ENCODE measurements at regions not wholly inside any gene's neighbourhood (a gene's known extent, or its start where the extent isn't known, plus 50 kb on each side); places are given as distances from the start of the nearest gene placed in this dataset.
A peak's percentile ranks its signal among the peaks of the same experiment; 100 is the strongest.
"Not testable (repeated sequence)": the region's sequence is repeated elsewhere in the genome, so short reads cannot be mapped to it uniquely, and the experiment has no call there.

- DNase-seq: no peak
Measured at GRCh38 chr3:83251490-83251889, 1490.0 kb upstream of the GBE1 start.

GRCh38 chr3:83250613-83251012 is 1489.2 kb upstream of the GBE1 start:
- no peak for DNase-seq

GRCh38 chr3:83248454-83248853 is 1487.0 kb upstream of the GBE1 start:
- no peak for DNase-seq

GRCh38 chr3:83235180-83235814 is 1473.9 kb upstream of the GBE1 start:
- no peak for DNase-seq

GRCh38 chr3:83233715-83234114 is 1472.3 kb upstream of the GBE1 start:
- no peak for DNase-seq

GRCh38 chr3:83230841-83231240 is 1469.4 kb upstream of the GBE1 start:
- no peak for DNase-seq

- DNase-seq: no peak
Measured at GRCh38 chr3:83230376-83230775, 1468.9 kb upstream of the GBE1 start.

- DNase-seq: no peak
Measured at GRCh38 chr3:83226751-83227150, 1465.3 kb upstream of the GBE1 start.

GRCh38 chr3:83224101-83224868 is 1462.8 kb upstream of the GBE1 start:
- no peak for DNase-seq

GRCh38 chr3:83218383-83219200 is 1457.1 kb upstream of the GBE1 start:
- DNase-seq: no peak

GRCh38 chr3:83217595-83218118 is 1456.2 kb upstream of the GBE1 start:
- DNase-seq: not testable (repeated sequence)

GRCh38 chr3:83216919-83217594 is 1455.6 kb upstream of the GBE1 start:
- DNase-seq: no peak

GRCh38 chr3:83195243-83195642 is 1433.8 kb upstream of the GBE1 start:
- no peak for DNase-seq

- no peak for DNase-seq
Measured at GRCh38 chr3:83193526-83193925, 1432.1 kb upstream of the GBE1 start.

GRCh38 chr3:83189634-83190033 is 1428.2 kb upstream of the GBE1 start:
- no peak for DNase-seq

- DNase-seq: no peak
Measured at GRCh38 chr3:83169473-83169872, 1408.0 kb upstream of the GBE1 start.

- DNase-seq: no peak
Measured at GRCh38 chr3:83150896-83151295, 1389.5 kb upstream of the GBE1 start.

- no peak for DNase-seq
Measured at GRCh38 chr3:83140983-83141382, 1379.5 kb upstream of the GBE1 start.

GRCh38 chr3:83131236-83131635 is 1369.8 kb upstream of the GBE1 start:
- no peak for DNase-seq

GRCh38 chr3:83122774-83123350 is 1361.4 kb upstream of the GBE1 start:
- DNase-seq: peak; percentile 20

GRCh38 chr3:83093222-83093572 is 1331.8 kb upstream of the GBE1 start:
- DNase-seq: no peak

GRCh38 chr3:83092521-83093221 is 1331.2 kb upstream of the GBE1 start:
- no peak for DNase-seq
